ENCODE measurements at regions not wholly inside any gene's neighbourhood (a gene's known extent, or its start where the extent isn't known, plus 50 kb on each side); places are given as distances from the start of the nearest gene placed in this dataset.
"Not testable (repeated sequence)": the region's sequence is repeated elsewhere in the genome, so short reads cannot be mapped to it uniquely, and the experiment has no call there.

GRCh38 chr6:100229512-100229911, 235.2 kb downstream of the SIM1 start:
- DNase-seq (ENCODE audit: extremely low read depth in 1 of 2, low read depth in 1 of 2): no peak

- peak; percentile 29 to 62 for DNase-seq (ENCODE audit: extremely low read depth in 1 of 2, low read depth in 1 of 2)
Observed at GRCh38 chr6:100228834-100229441, 234.9 kb upstream of the MCHR2 start.

DNA sequence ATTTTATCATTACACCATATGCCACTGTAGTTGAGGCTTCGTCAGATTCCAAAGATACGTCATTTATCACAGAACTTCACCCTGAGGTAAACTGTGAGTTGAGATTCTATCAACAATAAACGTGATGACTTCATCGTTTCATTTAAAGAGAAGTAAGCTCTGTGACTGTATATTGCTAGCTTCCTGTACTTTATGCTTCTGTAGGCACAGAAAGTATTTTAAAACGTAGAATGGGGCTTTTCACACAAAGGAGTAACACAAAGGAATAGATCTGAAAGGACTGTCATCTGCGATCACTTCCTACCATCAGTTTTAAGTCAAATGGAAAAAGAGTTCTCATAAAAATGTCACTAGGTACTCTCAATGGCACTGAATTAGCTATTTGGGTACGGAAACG, 234.4 kb upstream of the MCHR2 start:
- DNase-seq (ENCODE audit: extremely low read depth in 1 of 2, low read depth in 1 of 2): no peak

- DNase-seq (ENCODE audit: extremely low read depth in 1 of 2, low read depth in 1 of 2): no peak
Observed at GRCh38 chr6:100226811-100227210, 232.8 kb upstream of the MCHR2 start.

DNA sequence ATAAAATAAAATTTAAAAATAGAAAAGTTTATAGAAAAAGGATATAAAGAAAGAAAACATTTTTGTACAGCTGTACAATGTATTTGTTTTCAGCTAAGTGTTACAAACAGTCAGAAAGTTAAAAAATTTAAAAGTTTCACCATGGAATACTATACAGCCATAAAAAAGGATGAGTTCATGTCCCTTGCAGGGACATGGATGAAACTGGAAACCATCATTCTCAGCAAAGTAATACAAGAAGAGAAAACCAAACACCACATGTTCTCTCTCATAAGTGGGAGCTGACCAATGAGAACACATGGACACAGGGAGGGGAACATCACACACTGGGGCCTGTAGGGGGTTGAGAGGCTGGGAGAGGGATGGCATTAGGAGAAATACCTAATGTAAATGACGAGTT, 229.9 kb upstream of the MCHR2 start:
- not testable (repeated sequence) for DNase-seq (ENCODE audit: extremely low read depth in 1 of 2, low read depth in 1 of 2)

DNA sequence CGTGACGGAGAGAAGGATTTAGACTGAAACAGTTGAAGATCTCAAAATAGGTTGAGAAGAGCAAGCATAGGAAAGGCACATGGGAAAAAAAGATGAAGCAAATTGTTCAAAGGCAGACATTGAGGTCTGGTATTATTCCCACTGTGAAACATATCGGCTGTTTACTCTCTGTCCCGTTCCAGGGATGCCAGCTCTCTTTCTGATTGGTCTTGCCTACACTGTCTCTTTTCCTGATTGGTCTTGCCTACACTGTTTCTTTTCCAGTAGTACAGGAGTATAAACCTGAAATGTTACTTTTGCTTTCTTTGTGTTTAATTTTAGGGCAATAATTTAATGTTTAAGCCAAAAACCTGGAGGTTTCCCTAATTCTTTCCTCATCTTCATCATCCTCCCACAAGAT, 226.5 kb upstream of the MCHR2 start:
- no peak for DNase-seq (ENCODE audit: extremely low read depth in 1 of 2, low read depth in 1 of 2)

- DNase-seq (ENCODE audit: extremely low read depth in 1 of 2, low read depth in 1 of 2): no peak
Observed at GRCh38 chr6:100217225-100218012, 223.4 kb upstream of the MCHR2 start.

DNA sequence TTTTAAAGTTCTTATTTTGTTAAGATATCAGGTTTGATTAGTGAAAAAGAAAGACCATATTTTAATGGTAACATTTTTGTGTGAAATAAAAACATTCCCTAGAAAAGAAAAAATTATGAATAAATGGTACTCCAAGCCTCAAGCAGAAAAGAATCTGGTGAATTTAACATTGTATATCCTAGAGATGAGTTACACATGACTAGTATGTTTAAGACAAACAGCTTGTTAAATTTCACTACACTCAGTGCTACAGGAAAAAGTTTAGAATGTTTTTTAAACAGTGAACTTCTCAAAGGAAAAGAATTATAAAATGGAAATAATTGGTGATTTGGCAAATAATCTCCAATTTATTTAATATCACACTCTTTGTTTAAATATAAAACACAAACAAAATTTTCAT, 222.7 kb upstream of the MCHR2 start:
- DNase-seq (ENCODE audit: extremely low read depth in 1 of 2, low read depth in 1 of 2): no peak

- no peak for DNase-seq (ENCODE audit: extremely low read depth in 1 of 2, low read depth in 1 of 2)
Observed at GRCh38 chr6:100212131-100212530, 218.1 kb upstream of the MCHR2 start.

DNA sequence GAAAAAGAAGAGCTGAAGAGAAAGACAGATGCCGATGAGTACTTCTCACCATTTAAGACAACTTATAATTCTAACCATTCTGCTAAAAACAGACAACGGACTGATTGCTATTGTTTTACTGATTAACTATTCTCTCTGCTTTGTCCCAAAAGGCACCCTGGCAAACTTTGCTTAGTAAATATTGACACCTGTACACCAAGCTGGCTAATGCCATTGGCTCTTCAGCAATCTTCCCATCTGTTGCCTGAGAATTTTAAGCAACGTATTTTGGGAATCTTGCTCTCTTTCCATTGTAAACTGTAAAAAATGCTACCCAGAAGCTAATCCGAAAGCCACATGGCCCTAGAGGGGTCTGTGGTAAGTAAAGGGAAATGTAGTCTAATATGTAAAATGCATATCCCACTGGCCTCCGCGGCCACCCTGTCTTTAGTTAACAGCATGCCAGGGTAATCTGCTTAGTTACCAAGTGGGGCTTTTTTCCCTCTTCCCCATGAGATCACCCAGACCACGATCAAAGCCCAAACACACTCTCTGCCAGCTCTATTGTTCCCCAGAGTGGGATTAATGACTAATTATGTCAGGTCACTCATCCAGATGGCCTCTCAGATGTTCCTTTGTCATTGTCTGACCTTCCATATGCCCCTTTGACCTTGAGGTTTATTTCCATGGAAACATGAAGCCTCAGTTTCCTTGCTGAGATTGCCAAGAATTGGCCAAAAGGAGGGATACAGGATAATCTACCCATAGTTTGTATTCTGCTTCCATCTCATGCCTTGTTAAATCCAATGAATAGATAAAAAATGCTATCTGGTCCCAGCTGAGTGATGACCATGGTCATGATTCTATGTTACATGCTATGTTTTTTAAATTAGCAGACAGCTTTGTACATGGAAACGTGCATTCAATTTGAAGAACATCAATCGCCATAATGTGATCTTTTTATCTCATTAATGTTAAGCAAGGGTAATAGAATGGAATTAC, 216.4 kb upstream of the MCHR2 start:
- DNase-seq (ENCODE audit: extremely low read depth in 1 of 2, low read depth in 1 of 2): no peak

GRCh38 chr6:100209323-100210136, 215.5 kb upstream of the MCHR2 start:
- no peak for DNase-seq (ENCODE audit: extremely low read depth in 1 of 2, low read depth in 1 of 2)

GRCh38 chr6:100203400-100203799, 209.4 kb upstream of the MCHR2 start:
- DNase-seq (ENCODE audit: extremely low read depth in 1 of 2, low read depth in 1 of 2): no peak

GRCh38 chr6:100202417-100203194, 208.6 kb upstream of the MCHR2 start:
- no peak for DNase-seq (ENCODE audit: extremely low read depth in 1 of 2, low read depth in 1 of 2)

DNA sequence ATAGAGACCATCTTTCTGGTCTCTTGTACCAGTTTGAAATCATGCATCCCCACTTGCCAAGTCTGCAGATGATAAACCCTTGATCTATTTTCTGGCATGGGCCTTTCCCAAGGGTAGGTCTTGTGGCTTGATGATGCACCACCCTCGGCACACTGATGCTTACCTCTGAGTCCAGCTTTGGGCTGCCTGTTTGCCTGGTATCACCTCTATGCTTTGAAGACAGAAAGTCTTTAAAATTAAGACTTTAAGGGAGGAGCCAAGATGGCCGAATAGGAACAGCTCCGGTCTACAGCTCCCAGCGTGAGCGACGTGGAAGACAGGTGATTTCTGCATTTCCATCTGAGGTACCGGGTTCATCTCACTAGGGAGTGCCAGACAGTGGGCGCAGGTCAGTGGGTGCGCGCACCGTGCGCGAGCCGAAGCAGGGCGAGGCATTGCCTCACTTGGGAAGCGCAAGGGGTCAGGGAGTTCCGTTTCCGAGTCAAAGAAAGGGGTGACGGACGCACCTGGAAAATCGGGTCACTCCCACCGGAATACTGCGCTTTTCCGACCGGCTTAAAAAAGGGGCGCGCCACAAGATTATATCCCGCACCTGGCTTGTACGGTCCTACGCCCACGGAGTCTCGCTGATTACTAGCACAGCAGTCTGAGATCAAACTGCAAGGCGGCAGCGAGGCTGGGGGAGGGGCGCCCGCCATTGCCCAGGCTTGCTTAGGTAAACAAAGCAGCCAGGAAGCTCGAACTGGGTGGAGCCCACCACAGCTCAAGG, 202.4 kb upstream of the MCHR2 start:
- not testable (repeated sequence) for DNase-seq (ENCODE audit: extremely low read depth in 1 of 2, low read depth in 1 of 2)

GRCh38 chr6:100195244-100195643, 201.2 kb upstream of the MCHR2 start:
- not testable (repeated sequence) for DNase-seq (ENCODE audit: extremely low read depth in 1 of 2, low read depth in 1 of 2)

DNA sequence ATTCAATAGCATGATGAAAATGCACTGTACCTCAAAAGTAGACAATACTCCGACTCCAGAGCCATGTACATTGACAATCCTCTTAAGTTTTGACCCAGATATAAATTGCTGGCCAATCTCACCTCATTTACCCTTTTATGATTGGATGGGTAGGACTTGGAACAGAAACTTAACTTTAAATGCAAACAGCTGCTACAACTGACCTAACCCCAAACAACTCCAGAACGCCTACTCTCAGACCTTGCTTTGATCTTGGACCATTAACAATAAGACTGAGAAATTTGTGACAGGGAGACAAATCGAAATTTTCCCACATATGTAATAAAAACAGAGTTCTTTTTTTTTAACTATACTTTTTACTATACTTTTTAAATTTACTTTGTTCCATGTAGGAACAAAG, 200.5 kb upstream of the MCHR2 start:
- no peak for DNase-seq (ENCODE audit: extremely low read depth in 1 of 2, low read depth in 1 of 2)

DNA sequence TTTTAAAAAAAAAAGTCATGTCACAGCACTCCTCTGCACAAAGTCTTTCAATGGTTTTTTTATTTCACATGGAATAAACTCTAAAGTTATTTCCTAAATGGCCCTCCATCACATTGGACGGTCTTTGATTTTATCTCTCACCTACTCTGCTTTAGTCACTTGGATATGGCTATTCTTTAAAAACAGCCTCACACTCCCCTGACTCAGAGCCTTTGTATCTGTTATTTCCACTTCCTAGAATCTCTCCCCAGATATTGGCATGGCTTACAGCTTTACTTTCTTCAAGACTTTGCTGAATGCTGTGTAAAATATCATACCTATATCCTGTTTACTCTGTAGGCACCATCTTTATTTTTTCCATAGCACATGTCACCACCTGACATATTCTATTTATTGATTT, 194.7 kb upstream of the MCHR2 start:
- DNase-seq (ENCODE audit: extremely low read depth in 1 of 2, low read depth in 1 of 2): no peak

GRCh38 chr6:100186552-100186951, 192.5 kb upstream of the MCHR2 start:
- no peak for DNase-seq (ENCODE audit: extremely low read depth in 1 of 2, low read depth in 1 of 2)

DNA sequence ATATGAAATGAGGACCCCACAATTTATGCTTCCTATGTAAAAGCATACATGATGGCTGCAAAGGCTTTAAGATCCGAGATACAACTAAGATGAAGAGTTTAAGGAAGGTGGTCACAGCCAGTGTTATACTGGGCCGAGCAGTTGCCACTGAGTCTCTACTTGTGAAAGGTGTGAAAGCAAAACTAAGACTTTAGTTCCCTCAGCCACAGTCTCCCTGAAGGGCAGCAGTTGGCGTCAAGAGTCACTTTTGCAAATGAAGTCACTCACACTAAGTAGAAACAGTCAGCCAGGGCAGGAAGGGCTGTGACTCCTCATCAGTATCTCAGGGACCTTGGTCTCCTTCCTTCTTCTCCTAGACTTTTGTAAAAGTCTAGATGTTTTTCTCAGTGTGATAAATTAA, 191.6 kb upstream of the MCHR2 start:
- no peak for DNase-seq (ENCODE audit: extremely low read depth in 1 of 2, low read depth in 1 of 2)
